OCI-LY7 (cell line): ENCODE measurements at regions not wholly inside any gene's neighbourhood (a gene's known extent, or its start where the extent isn't known, plus 50 kb on each side); places are given as distances from the start of the nearest gene placed in this dataset.
"Not testable (repeated sequence)": the region's sequence is repeated elsewhere in the genome, so short reads cannot be mapped to it uniquely, and the experiment has no call there.

ENCODE experiments used
- CTCF ChIP-seq: fragments of 200-600 bp; sonication (generic); conservative IDR thresholded peaks from 2 replicates; pipeline ENCODE4 v1.5.1; 2014; ENCODE audit warnings: mild to moderate bottlenecking, antibody characterized with exemption, low read length, moderate library complexity, mixed read lengths
- EZH2phosphoT487 ChIP-seq: fragments of 200-600 bp; sonication (generic); IDR thresholded peaks from 2 replicates; pipeline ENCODE4 v1.6.1; 2018; ENCODE audit warnings: low read depth, borderline replicate concordance, mild to moderate bottlenecking, mixed run types, antibody characterized with exemption, low read length, moderate library complexity, mixed read lengths

GRCh38 chr17:68666438-68666837, 65.3 kb upstream of the FAM20A start:
- TF ChIP-seq CTCF, EZH2phosphoT487: not testable (repeated sequence)
